GM19328 (cell line): ENCODE measurements at regions not wholly inside any gene's neighbourhood (a gene's known extent, or its start where the extent isn't known, plus 50 kb on each side); places are given as distances from the start of the nearest gene placed in this dataset.
"Not testable (repeated sequence)": the region's sequence is repeated elsewhere in the genome, so short reads cannot be mapped to it uniquely, and the experiment has no call there.

Experiments used
- ATAC-seq: cut with Tn5 transposase; IDR thresholded peaks from one replicate; pipeline ENCODE4 v1.9.1; 2021; ENCODE audit warnings: mild to moderate bottlenecking, moderate library complexity; ENCODE audit not compliant: unreplicated experiment

GRCh38 chr5:30401479-30402058, 791.9 kb upstream of the CDH6 start:
- ATAC-seq, result no peak

- no peak for ATAC-seq
These were observed 795.1 kb upstream of the CDH6 start for GRCh38 chr5:30398423-30398822.

- no peak for ATAC-seq
These were observed 800.6 kb upstream of the CDH6 start for GRCh38 chr5:30392897-30393296.

DNA sequence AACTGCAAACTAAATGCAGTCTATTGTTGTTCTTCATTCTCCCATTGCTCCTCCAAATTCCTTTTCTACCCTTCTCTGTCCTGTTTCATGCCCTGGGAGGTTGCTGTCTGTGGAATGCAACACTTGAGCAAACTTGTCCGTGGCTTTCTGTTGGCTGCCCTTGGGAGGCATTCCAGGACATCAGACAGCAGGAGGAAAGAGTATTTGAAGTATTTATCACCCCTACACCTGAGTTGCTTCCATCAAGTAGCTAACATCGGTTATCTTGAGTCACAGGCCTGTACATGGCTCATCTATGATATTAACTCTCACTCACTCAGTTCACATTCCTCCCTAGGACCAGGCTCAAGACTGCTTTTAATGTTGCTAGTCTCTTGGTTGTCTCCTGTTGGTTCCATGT, 803.4 kb upstream of the CDH6 start:
- no peak for ATAC-seq

GRCh38 chr5:30387974-30388632, 805.4 kb upstream of the CDH6 start:
- ATAC-seq, result no peak

- ATAC-seq, result no peak
These were observed 807.7 kb upstream of the CDH6 start for GRCh38 chr5:30385754-30386153.

DNA sequence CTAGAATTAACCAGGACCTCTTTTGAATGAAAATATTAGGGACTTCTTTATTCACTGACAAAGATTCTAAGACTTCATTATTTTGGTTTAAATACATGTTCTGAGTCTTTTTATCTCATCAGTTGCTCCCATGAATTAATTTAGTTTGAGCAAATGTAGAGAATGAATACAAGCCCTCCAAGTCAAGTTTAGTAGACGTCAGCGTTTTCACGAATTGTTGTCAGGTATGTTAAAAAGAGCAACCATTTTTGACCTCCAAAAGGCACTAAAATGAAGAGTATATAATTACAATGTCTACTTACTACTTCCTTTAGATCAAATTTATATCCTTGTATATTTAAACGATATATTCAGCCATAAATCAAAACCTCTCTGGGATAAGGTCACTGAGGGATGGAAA, 809.3 kb upstream of the CDH6 start:
- ATAC-seq, result no peak

- no peak for ATAC-seq
These were observed 813.3 kb upstream of the CDH6 start for GRCh38 chr5:30380228-30380627.

- ATAC-seq, result no peak
These were observed 816.6 kb upstream of the CDH6 start for GRCh38 chr5:30376848-30377247.

- ATAC-seq, result no peak
These were observed 825.4 kb upstream of the CDH6 start for GRCh38 chr5:30368064-30368463.

- ATAC-seq, result not testable (repeated sequence)
These were observed 828.5 kb upstream of the CDH6 start for GRCh38 chr5:30365031-30365430.

DNA sequence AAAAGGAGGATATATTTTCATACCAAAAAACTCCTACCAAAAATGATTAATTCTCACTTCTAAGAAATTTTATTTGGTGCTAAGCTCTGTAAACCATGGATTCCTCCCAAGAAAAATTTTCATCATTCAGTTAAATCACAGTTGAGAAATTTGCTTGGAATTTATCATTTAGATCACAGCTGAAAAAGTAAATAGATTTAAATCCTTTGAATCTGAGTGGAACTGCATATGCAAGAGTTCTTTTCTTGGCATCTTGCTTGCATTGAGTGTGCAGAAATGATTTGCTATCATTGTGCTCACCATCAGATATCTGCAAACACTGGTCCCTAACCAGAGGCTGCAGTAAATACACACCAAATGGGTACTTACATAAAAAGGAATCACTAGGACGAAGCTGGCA, 836.1 kb upstream of the CDH6 start:
- no peak for ATAC-seq

DNA sequence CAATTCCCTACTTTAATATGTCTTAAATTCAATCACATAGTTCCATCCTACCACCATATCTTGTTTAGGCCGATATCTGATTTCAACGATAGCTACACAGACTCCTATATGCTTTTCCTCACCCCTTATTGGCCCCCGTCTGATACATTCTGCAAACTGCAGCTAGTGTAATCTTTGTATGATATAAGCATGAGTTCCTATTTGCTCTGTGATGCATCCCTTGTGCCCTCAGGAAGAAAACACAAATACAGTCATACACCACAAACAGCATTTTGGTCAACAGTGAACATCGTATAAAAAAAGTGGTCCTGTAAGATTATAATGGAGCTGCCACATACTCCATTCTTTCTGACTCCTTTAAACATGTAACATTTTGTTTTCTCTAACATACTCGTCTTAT, 837.8 kb upstream of the CDH6 start:
- ATAC-seq, result no peak

DNA sequence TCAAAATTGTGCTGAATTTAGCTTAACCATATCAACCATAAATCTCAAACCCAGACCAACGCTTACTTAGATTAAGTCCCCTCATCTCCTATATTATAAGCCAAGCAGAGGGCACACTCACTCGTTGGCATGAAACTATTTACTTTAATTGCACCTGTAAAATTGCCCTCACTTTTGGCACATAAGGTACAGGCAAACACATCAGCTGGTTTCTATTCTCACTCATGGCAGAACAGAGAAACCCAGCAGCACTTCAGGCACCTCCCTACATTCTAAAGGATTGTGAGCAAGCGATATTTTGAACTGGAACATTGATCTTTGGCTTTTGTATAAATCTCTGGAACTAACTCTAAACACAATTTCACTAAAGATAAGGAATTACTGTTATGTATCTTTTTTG, 845.6 kb upstream of the CDH6 start:
- ATAC-seq, result no peak

- ATAC-seq, result not testable (repeated sequence)
These were observed 847.7 kb upstream of the CDH6 start for GRCh38 chr5:30345539-30346345.

- no peak for ATAC-seq
These were observed 849.8 kb upstream of the CDH6 start for GRCh38 chr5:30343707-30344106.

DNA sequence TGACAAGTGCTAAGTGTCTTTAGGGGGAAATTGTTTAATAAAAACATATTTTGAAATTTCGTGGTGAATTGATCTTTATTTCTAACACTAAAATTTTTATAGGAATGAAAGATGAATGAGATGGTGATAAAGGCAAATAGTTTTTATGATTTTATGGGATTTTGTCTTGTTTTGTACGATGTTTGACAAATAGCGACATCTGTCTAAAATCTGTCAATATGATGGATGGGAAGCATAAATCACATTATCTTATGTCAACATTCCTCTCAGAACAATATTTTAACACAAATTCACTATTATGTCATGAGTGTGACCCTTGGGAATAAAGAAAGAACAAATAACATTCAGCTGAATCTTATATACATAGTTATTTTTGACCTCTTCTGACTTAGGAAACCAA, 852.0 kb upstream of the CDH6 start:
- no peak for ATAC-seq

- ATAC-seq, result no peak
These were observed 856.4 kb upstream of the CDH6 start for GRCh38 chr5:30337084-30337573.

GRCh38 chr5:30331534-30331933, 862.0 kb upstream of the CDH6 start:
- no peak for ATAC-seq

GRCh38 chr5:30325795-30326194, 867.7 kb upstream of the CDH6 start:
- ATAC-seq, result no peak

DNA sequence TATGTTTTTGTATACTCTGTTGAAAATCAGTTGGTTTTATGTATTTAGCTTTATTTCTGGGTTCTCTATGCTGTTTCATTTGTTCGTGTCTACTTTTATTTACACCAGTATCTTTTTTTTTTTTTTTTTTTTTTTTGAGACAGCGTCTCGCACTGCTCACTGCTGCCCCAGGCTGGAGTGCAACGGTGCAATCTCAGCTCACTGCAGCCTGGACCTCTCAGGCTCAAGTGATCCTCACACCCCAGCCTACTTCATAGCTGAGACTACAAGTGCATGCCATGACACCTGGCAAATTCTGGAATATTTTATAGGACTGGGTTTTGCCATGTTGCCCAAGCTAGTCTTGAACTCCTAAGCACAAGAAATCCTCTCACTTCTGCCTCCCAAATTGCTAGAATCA, 869.4 kb upstream of the CDH6 start:
- no peak for ATAC-seq

DNA sequence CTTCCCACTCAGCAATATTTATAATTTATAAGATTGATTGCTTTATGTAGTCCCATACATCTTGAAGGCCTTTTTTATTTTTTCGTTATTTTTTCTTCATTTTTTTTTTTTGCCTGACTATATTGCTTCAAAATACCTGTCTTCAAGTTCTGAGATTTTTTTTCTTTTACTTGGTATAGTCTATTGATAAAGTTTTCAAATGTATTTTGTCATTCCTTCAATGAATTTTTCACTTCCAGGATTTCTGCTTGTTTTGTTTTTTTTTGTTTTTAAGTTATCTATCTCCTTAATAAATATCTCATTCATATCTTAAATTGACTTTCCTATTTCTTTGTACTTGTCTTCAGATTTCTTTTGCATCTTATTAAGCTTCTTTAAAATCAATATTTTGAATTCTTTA, 905.6 kb upstream of the CDH6 start:
- no peak for ATAC-seq
